MM.1S (cell line): ENCODE measurements at regions not wholly inside any gene's neighbourhood (a gene's known extent, or its start where the extent isn't known, plus 50 kb on each side); places are given as distances from the start of the nearest gene placed in this dataset.
"Not testable (repeated sequence)": the region's sequence is repeated elsewhere in the genome, so short reads cannot be mapped to it uniquely, and the experiment has no call there.

Experiments used
- EZH2 ChIP-seq: fragments of 300-600 bp; sonication (generic); optimal IDR thresholded peaks from 2 replicates; pipeline ENCODE3; 2017; ENCODE audit warnings: low read depth, mild to moderate bottlenecking, antibody characterized with exemption, low read length, mixed read lengths
- EZH2phosphoT487 ChIP-seq: fragments of 300-600 bp; sonication (generic); IDR thresholded peaks from 2 replicates; pipeline ENCODE4 v1.6.1; 2018; ENCODE audit warnings: antibody characterized with exemption, low read length
- TF ChIP-seq, protein P1 (sequence below): fragments of 300-600 bp; sonication (generic); IDR thresholded peaks from 2 replicates; pipeline ENCODE4 v1.5.1; 2016; ENCODE audit warnings: antibody characterized with exemption, low read length, mixed read lengths

- not testable (repeated sequence) for TF ChIP-seq EZH2, EZH2phosphoT487
- TF ChIP-seq, protein P1, sequence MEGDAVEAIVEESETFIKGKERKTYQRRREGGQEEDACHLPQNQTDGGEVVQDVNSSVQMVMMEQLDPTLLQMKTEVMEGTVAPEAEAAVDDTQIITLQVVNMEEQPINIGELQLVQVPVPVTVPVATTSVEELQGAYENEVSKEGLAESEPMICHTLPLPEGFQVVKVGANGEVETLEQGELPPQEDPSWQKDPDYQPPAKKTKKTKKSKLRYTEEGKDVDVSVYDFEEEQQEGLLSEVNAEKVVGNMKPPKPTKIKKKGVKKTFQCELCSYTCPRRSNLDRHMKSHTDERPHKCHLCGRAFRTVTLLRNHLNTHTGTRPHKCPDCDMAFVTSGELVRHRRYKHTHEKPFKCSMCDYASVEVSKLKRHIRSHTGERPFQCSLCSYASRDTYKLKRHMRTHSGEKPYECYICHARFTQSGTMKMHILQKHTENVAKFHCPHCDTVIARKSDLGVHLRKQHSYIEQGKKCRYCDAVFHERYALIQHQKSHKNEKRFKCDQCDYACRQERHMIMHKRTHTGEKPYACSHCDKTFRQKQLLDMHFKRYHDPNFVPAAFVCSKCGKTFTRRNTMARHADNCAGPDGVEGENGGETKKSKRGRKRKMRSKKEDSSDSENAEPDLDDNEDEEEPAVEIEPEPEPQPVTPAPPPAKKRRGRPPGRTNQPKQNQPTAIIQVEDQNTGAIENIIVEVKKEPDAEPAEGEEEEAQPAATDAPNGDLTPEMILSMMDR: not testable (repeated sequence)
Measured at GRCh38 chr9:42368279-42368881, 184.9 kb downstream of the SPATA31A6 start.
